EL (cell line): ENCODE measurements at regions not wholly inside any gene's neighbourhood (a gene's known extent, or its start where the extent isn't known, plus 50 kb on each side); places are given as distances from the start of the nearest gene placed in this dataset.
"Not testable (repeated sequence)": the region's sequence is repeated elsewhere in the genome, so short reads cannot be mapped to it uniquely, and the experiment has no call there.

Experiments used
- DNase-seq: peaks from one replicate; pipeline ENCODE4 v3.0.0-alpha.2; 2016

DNA sequence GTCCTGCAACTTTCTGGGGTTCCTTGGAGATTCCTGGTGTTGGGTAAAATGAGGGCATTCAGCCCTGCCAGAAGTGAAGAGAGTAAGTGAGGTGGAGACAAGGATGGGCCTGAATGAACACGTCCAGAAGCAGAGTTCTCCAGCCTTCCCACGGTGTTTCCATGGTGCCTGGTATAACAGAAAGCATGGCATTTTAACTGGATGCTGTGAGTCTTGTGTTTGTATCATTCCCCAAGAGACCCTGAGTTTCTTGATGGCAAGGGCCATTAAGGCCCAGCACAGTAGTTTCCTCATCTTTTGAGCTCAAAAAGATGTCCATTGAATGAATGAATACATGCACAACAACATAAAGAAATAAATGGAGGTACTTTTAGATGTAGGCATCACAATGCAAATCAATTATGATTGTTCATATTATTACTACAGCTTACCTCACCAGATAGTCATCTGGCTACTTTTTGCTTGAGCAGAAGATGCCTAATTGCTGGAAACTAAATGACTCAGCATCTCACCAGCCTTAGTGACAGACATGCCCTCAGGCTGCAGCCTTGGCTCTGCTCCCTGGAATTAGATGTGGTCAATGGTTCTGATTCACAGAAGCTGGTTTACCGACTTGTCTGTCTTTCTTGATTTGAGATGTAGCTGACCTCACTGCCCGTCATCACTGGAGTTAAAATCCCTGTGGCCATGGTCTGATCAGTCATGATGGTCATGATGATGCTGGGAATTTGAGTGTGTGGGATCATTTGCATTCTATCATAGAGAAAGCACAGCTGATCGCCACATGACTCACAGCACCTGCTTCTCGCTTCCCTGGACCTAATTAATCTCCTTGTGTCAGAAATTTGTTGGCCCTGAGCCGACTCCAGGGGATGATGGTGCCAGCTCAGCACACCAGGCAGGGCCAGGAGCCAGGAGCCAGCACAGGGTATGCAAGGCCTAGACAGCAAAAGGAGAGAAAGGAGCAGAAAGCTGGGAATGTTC lies 83.9 kb downstream of the CXCL12 start:
- peak; percentile 100 for DNase-seq

DNA sequence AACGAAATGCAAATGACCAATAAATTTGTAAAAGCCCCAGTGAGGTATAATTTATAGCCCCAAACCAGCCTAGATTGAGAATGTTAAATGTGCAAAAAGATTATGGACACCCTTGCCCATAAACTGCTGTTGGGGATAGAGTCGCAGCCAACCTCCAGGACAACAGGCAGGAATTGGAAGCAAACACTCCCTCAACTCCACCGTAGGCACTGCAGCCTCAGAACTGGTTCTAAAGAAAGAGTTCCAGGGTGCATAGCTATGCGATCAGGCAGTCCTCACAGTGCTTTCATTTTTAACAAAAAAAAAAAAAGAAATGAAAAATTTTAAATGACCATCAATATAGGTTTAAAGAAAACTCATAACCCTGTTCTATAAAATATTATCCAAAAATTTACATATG lies 86.2 kb downstream of the CXCL12 start:
- DNase-seq: no peak

DNA sequence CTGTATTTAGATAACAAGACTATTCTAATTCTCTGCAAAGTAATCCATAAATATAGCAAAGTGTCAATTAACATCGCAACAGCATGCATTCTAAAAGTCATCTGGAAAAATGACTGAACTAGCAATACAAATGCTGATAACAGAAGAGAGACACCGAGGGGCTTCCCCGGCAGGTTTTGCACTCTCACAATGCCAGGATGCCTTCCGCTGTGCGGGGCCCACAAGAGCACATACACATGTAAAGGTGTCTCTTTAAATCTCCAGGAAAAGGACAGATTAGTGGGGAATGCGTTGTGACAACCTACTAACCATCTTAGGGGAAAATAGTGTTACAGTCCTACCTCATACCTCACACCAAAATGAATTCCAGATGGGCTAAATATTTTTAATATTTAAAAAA lies 86.9 kb downstream of the CXCL12 start:
- no peak for DNase-seq

DNA sequence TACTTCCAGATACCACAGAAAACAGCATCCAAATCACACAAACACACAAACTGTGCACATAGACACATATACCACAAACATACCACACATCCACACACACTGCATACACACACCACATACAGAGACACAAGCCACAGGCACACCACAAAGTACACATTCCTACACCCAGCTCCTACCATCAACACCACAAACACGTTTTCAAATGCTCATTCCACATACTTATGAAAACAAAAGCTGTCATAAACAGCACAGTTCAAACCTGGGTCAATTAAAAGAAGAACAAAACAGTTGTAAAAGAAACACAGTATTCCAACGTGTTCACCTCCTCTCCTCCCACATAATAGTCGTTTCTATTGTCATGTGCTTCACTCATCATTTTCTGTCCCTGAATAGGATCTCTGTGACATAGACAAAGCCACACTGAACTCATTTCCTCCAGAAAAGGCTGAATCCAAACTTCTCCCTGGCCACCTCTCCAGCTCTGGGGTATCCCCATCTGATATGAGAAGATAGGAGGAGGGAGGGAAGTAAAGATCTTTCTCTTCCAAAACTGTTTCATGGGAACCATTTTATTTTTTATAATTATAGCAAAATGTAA lies 89.2 kb downstream of the CXCL12 start:
- DNase-seq: peak; percentile 11

DNA sequence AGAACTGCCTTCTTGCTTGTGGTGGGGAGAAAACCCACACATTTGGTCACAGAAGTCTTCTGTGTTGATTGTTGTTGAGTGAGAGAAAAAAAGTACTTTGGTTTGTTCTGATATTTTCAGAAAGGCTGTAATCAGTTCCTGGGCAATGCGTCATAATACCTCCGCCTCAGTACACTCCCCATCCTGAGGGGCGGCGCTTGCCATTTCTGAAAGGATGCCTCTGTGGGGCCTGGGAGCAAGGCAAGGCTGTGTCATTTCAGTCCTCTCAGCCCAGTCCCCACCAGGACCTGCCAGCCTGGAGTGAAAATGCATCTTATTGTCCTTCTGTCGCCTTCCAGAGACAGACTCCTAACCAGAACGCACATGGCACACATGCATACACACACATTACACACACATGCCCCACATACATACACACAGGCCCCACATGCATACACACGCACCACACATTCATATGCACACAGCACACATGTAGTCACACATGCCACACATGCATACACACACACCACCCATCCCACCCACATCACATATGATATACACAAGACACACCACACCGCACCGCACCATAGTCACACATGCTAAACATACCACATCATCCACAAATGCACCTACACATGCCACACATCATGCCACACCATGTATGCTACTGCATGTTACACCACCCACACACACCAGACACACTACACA lies 90.0 kb downstream of the CXCL12 start:
- DNase-seq: no peak

DNA sequence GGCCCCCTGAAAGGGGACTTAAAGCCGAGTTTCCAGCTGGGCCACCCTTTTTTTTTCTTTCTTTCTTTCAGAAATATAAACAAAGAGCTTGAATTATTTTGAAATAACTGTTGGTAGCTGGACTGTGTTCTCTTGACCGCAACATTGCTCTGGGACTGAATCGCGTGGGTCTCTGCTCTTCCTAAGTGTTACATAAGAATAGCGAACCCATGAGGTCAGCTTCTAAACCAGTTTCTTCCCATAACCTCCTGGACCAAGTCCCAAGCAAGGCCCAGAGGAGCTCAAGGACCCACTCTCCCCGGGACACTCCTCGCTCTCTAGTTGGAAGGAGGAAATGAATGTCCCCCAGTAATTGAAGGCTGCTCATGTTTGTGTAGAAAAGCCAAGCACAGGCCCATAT lies 91.1 kb downstream of the CXCL12 start:
- DNase-seq: peak; percentile 87

DNA sequence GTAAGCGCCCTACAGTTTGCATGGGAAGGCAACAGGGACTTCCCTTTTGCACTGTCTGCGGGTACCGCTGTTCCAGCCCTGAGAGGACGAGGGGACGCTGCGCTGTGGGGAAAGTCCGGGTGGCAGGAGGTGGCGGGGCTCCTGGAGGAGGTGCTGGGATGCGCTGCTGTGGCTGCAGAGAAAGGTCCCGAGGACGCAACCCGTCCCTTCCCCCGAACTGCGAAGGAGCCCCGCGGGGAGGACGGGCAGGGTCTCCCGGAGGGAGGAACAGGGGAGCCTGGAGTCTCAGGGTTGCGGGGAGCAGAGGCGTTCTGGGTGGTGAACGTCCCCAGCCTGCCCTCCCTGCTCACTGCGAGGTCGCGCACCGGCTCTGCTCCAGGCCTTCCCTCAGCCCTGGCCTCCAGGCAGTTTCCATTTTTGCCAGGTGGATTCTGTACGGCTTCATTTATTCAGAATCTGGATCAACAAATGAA lies 91.6 kb downstream of the CXCL12 start:
- DNase-seq: no peak

DNA sequence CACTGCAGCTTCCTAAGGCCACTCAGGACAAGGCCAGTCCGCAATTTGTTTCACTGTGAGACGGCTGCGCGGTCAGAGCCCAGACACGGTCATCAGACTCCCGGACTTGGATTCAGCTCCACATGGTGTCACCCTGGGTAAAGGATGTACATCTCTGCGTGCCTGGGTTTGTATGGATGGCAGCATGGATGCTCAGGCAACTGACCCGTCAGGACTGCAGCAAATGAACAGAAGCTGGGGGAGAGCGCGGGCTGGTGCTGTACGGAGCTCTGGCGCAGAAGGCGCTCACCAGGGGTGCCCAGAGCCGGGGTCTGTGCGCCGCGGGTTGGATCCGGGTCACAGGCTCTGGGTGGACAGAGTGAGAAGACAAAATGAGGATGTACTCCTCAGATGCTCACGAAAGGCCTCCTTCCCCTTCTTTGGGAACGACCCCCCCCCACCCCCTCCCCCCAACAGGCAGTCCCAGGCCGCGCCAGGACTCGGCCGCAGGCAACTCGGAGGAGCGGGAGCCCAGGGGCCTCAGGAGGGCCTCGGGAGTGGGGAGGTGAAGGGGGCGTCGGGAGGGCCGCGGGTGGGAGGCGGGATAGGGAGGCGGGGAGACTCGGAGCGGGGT lies 92.4 kb downstream of the CXCL12 start:
- no peak for DNase-seq

DNA sequence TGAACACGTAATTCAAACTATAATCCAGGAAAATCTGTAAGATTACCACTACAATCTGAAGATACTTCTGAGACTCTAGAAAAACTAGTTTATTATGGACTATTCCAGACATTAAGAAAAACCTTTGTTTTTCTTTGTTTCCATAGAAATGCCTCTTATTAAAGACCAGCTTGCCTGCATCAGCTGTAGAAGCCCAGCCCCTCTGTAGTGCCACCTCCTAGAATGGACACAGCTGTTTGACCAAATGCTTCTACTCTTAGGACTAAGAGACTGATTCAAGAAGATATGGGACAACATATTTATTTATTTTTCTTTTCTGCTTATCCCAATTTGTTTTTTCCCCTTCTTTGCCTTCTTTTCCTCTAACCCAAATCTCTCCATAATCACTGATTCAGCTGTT lies 93.8 kb downstream of the CXCL12 start:
- DNase-seq: no peak

DNA sequence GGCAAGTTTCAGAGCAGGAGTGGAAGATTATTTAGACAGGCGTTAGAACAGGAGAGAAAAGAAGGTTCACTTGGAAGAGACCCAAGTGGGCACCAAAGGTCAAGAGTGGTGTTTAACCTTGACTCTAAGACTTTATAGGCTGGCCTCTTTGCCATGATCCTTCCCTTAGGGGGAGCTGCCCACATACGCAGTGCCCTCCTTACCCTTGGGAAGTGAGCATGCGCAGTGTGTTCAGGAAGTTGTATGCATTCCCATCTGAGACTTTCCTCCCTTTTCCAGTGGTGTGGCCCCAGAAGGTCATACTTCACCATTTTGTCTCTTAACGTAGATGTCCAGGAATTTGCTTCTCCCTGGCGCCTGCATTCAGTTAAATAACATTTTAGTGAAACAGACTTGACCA lies 95.8 kb downstream of the CXCL12 start:
- DNase-seq: no peak

DNA sequence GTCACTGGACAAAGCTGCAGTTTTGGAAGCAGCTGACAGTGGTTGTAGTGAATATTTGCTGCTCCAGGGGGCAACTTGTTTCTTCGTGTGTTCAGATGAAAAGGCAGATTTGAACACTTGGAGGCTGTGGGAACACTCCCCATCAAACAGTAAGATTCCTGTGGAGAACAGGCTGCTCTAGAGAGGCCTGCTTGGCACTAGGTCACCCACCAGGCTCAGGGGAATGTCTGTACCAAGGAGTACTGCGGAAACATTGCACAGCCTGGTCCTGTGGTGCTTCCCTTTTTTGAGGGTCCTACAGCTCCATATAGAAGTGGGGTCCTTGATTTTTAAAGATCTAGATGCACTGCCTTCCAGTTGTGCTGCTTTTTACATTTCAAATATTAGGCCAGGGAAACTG lies 97.5 kb downstream of the CXCL12 start:
- DNase-seq: no peak

DNA sequence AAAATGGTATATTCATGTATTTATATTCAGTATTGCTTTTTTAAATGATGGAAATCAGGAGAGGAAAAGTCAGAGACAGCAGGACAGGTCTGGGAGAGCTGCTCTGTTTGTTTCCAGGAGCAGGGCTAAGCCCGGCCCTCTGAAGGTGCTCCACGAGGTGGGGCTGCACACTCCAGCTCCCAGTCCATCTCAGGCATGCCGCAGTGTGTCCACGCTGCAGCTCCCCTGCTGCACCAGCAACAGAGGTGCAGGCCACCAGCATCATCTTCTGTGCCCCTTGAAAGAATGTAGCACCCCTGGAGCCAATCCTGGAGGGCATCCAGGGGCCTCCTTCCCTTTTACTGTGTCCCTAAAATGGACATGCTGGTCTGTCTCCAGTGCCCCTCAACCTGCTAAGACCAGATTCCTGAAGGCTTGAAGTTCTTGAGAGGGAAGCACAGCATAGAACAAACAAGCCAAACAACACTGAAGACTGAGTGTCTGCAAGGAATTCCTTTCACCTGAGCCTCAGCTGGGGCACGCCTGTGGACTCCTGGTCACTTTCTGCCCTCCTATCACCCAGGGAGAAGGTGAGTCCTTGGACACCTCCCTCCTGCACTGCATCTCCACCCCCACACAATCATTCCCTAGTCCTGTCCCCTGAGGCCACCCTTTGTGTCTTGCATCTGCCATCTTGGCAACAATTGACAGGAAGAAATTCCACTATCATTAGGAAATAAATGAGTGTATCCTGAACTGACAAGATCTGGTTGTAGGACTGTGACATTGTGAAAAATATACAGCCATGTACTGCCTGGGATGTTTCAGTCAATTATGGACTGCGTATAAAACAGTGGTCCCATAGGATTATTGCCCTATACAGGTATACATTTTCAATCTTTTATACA lies 100.5 kb downstream of the CXCL12 start:
- DNase-seq: no peak

DNA sequence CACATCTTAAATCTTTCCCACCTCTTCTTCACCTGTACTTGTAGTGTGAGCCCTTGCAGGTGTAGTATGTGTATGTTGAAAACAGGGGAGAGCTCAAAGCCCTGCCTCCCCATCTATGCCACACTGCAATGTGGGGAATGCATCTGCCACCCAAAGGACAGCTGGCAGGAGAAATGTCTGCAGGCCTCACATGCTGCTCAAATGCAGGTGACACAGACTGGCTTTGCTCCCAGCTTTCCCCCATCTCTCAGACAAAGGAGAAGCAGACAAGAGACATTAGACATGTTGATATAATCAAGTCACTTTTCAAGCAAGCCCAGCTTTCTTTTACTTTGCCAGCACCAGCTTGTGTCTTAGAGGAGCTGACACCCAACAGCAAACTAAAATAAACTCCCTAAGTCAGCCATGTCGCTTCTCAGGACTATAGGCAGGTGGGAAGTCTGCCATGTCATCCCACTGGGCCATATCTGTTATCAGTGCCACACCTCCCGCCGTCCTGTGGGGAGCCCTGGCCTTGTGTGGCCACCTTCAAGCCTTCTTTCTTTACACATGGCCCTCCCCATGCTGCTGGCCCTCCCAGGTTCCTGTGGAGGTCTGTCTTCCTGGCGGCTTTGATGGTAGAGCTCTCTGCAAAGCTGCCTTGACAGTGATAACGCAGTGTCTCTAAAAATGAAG lies 102.1 kb downstream of the CXCL12 start:
- DNase-seq: no peak

DNA sequence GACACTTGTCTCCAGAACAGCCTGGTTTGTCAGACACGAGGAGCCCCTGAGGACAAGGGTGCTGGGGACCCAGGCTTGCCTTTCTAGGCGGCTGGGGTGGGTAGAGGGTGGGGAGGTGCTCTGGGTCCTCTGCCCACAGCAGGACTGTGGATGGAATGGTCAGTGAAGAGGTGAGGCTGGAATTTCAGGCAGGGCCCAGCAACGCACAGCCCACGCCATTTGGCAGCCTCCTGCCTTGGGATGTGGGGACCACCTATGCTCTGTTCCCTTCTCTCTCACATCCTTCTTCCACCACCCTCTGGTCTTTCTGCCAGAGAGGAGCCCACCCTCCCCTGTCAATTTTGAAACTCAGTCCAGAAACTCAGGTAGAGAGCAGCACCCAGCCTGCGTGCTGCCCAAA lies 103.2 kb downstream of the CXCL12 start:
- no peak for DNase-seq

DNA sequence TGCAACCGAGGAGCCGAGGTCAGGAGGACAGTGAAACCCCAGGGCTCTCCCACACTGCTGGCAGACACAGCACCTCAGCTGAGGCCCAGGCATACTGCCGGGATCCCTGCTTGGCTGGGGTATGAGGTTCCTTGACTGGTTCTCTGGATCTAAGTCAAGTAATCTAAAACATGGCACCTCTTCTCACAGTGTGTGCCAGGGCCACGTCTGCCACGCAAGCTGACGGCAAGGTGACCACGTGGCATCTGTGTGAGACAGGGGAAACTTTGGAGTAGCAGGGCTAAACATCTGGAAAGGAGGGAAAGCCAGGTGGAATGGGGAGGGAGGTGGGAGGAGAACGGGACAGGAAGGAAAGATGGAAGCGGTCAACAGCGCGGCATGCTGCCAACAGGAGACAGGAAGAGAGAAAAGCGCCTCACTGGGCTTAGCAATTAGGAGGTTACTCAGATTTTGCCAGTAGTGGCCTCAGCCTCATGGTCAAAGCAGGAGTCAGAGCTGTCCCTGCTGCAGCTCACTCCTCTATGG lies 103.7 kb downstream of the CXCL12 start:
- DNase-seq: no peak

DNA sequence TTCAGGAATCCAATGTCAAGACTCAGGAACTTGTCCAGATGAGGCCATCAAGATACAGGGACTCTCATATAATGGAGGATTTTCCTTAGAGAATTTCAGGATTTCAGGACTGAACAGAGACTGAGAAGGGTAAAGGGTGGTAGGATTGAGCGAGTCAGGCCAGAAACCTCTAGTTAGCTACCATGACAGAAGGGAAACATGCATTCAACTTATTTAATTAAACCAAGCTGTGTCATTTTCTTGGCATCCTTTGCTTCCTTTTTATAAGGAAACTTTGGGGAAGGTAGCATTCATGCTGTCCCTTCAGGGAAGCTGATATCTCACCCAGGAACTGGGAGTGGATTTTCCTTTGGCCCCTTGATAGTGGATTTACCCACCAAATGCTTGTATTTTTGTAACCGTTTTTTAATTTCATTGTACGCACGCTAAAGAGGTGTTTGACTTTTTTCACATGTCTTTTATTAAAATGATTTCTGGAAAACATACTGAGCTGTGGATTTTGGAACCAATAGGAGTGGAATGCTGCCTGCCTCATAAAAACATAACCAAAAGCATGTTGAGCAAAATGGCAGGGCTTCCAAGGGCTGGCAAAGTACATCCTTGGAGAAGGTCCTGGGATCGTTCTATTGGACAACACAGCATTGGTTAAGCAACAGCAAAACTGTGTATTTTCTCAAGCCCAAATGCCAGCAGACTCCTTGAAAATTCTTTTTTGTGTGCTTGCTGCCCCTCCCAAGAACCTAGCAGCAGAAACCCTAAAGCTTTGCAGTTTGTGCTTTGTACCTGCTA lies 104.5 kb downstream of the CXCL12 start:
- DNase-seq: no peak

DNA sequence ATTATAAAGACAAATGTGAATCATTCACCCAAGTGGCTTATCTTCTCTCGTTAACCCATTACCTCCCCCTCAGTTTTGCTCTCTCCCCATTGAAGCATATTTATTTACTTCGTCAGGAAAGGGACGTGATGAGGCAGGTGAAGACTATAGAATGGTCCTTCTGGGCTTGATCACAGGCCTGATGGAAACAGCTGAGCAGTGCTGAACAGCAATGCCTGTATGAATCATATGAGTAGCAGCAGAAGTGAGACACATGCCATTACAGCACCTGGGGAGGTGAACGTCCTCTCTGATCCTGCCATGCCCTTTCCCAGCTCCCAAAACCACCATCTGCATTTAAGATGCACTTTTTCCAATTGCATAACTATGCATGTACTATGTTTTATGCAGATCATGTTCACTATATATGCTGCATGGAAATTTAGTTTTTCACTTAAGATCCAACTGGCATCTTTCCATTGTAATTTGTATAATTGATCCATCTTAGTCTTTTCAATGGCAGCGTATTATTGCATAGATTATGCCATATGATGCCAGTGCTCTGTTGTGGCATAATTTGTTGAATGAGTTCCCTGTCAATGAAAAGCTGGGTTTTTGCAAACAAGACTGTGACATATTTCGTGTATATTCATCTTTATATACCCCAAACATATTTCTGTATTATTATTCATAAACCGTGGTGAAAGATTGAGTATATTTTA lies 105.3 kb downstream of the CXCL12 start:
- no peak for DNase-seq

DNA sequence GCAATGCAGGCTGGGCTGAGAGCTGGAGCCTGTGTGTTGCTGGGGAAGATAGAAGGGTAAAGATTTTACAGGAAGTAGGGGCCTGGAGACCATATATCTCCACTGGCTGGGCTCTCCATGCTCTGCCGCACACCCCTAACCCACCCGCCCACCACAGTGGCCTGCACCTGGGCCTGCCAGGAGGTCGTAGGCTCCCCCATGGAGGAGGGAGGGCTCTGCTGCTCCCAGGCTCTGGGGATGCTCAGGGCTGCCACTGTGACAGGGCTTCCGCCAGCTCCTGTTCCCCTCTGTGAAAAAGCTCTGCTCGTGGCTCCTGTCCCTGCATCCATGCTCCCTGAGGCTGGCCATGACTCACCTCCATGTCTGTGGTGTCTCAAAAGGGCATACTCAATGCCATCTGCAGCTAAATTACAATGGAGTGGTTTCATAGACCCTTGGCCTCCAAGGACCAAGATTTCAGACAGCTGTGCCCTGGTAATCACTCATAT lies 106.0 kb downstream of the CXCL12 start:
- DNase-seq: peak; percentile 57

DNA sequence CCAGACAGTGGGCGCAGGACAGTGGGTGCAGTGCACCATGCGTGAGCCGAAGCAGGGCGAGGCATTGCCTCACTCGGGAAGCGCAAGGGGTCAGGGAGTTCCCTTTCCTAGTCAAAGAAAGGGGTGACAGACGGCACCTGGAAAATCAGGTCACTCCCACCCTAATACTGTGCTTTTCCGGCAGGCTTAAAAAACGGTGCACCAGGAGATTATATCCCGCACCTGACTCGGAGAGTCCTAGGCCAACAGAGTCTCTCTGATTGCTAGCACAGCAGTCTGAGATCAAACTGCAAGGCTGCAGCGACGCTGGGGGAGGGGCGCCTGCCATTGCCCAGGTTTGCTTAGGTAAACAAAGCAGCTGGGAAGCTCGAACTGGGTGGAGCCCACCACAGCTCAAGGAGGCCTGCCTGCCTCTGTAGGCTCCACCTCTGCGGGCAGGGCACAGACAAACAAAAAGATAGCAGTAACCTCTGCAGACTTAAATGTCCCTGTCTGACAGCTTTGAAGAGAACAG lies 116.4 kb downstream of the CXCL12 start:
- DNase-seq: not testable (repeated sequence)
